ENCODE measurements at regions not wholly inside any gene's neighbourhood (a gene's known extent, or its start where the extent isn't known, plus 50 kb on each side); places are given as distances from the start of the nearest gene placed in this dataset.

GRCh38 chr14:105710119-105711043, 184.0 kb downstream of the TMEM121 start:
- H3K4me1 ChIP-seq (ENCODE audit: control insufficient read depth in 2 of 2, insufficient read depth in 2 of 2, low read length in 2 of 2), result peaks cover 31 to 68% of the 10 kb centered on the region in 2 donors
- CTCF ChIA-PET, result interaction anchor here (0.5 to 2.9 kb wide), 5 partner anchors 108 to 673 kb away, joined by 3 to 10 read pairs (median 4); no protein-coding TSS in a partner anchor
- peak overlapping the region; percentile 80 to 90 for H3K27ac ChIP-seq (ENCODE audit: low read length in 2 of 2)
- peaks cover 0 to 9% (median 0%) of the 10 kb centered on the region in 3 donors for H3K9me3 ChIP-seq (ENCODE audit: control extremely low read depth in 1 of 3, control insufficient read depth in 2 of 3, insufficient read depth in 1 of 3, low read length in 2 of 3)
- H3K27me3 ChIP-seq (replicated peaks in 1 of 4; ENCODE audit: control extremely low read depth in 1 of 4, control insufficient read depth in 3 of 4, insufficient read depth in 4 of 4, low read length in 3 of 4), result no peaks in the 10 kb centered on the region
- H2AFZ ChIP-seq (ENCODE audit: insufficient read depth, low read depth, low read length, poor library complexity, severe bottlenecking), result no peak overlapping the region
- WGBS (ENCODE audit: insufficient coverage), result 90% methylated on average over 4 of the region's 6 CpGs
- Mint-ChIP-seq H3K4me3 (peak overlapping the region; percentile 82), H3K9me3 (ENCODE audit: insufficient read depth) (no peaks in the 10 kb centered on the region), H3K27me3 (no peaks in the 10 kb centered on the region), H3K4me1 (peaks cover 41% of the 10 kb centered on the region), H3K27ac (peak overlapping the region; percentile 88)
- peak overlapping the region in 4 of 5 experiments; percentile 45 to 61 (median 52) for H3K4me3 ChIP-seq (ENCODE audit: control extremely low read depth in 1 of 5, extremely low read depth in 1 of 5, insufficient read depth in 1 of 5, low read depth in 2 of 5, low read length in 4 of 5)
- DNase-seq (peak; percentile 59), ATAC-seq (ENCODE audit: low read depth) (no peak)
- H3K79me2 ChIP-seq (ENCODE audit: control insufficient read depth, insufficient read depth, low read length), result peaks cover 8% of the 10 kb centered on the region
- POLR2A ChIA-PET, result interaction anchor here (0.8 to 4.7 kb wide), 7 partner anchors 8 to 230 kb away, joined by 3 to 97 read pairs (median 7); no protein-coding TSS in a partner anchor
- TF ChIP-seq CTCF (IDR thresholded peaks at IDR 0.05) (no peak), EZH2 (IDR thresholded peaks at IDR 0.05; ENCODE audit: borderline replicate concordance, insufficient read depth, low read depth, low read length, poor library complexity, severe bottlenecking) (no peak)
- H3K4me2 ChIP-seq (replicated peaks; ENCODE audit: low read depth, low read length, poor library complexity, severe bottlenecking), result peak overlapping the region; percentile 65
- H3K36me3 ChIP-seq (replicated peaks in 1 of 2; ENCODE audit: control extremely low read depth in 1 of 2, control insufficient read depth in 1 of 2, extremely low read depth in 1 of 2, insufficient read depth in 2 of 2, low read length in 1 of 2), result peaks cover 0 to 8% of the 10 kb centered on the region in 2 experiments
- peak overlapping the region; percentile 55 for H3K9ac ChIP-seq (ENCODE audit: low read length)
- intact Hi-C loops (cut with micrococcal nuclease), result no loop called here
- no peaks in the 10 kb centered on the region for H4K20me1 ChIP-seq (ENCODE audit: control insufficient read depth, insufficient read depth, low read length, poor library complexity, severe bottlenecking)
